NCI-H2196 treated with DMSO at 0.1 percent for 48 hours (cell line): ENCODE measurements at regions not wholly inside any gene's neighbourhood (a gene's known extent, or its start where the extent isn't known, plus 50 kb on each side); places are given as distances from the start of the nearest gene placed in this dataset.
"Not testable (repeated sequence)": the region's sequence is repeated elsewhere in the genome, so short reads cannot be mapped to it uniquely, and the experiment has no call there.

Experiments
- DNase-seq: peaks from one replicate; lab custom pipeline; 2025; ENCODE audit not compliant: unreplicated experiment; lab: John Stamatoyannopoulos, UW

GRCh38 chr12:84154991-84155930, 757.3 kb downstream of the SLC6A15 start:
- not testable (repeated sequence) for DNase-seq

- DNase-seq, result not testable (repeated sequence)
Observed at GRCh38 chr12:84154439-84154990, 758.1 kb downstream of the SLC6A15 start.

- no peak for DNase-seq
Observed at GRCh38 chr12:84150201-84150600, 762.4 kb downstream of the SLC6A15 start.

- no peak for DNase-seq
Observed at GRCh38 chr12:84148335-84148734, 764.3 kb downstream of the SLC6A15 start.

- DNase-seq, result no peak
Observed at GRCh38 chr12:84136862-84137367, 775.7 kb downstream of the SLC6A15 start.

GRCh38 chr12:84135586-84136279, 776.9 kb downstream of the SLC6A15 start:
- no peak for DNase-seq

GRCh38 chr12:84134797-84135366, 777.7 kb downstream of the SLC6A15 start:
- no peak for DNase-seq

GRCh38 chr12:84131076-84131475, 781.5 kb downstream of the SLC6A15 start:
- no peak for DNase-seq

- no peak for DNase-seq
Observed at GRCh38 chr12:84128117-84128991, 784.2 kb downstream of the SLC6A15 start.

GRCh38 chr12:84124211-84124610, 788.4 kb downstream of the SLC6A15 start:
- no peak for DNase-seq

- no peak for DNase-seq
Observed at GRCh38 chr12:84117190-84117589, 795.4 kb downstream of the SLC6A15 start.

- no peak for DNase-seq
Observed at GRCh38 chr12:84113666-84114065, 798.9 kb downstream of the SLC6A15 start.

GRCh38 chr12:84103886-84104285, 808.7 kb downstream of the SLC6A15 start:
- not testable (repeated sequence) for DNase-seq

GRCh38 chr12:84101963-84102362, 810.6 kb downstream of the SLC6A15 start:
- not testable (repeated sequence) for DNase-seq

GRCh38 chr12:84099591-84099990, 813.0 kb downstream of the SLC6A15 start:
- not testable (repeated sequence) for DNase-seq

GRCh38 chr12:84091651-84092050, 820.9 kb downstream of the SLC6A15 start:
- no peak for DNase-seq

GRCh38 chr12:84089356-84089755, 823.2 kb downstream of the SLC6A15 start:
- no peak for DNase-seq

- no peak for DNase-seq
Observed at GRCh38 chr12:84085046-84085445, 827.6 kb downstream of the SLC6A15 start.

GRCh38 chr12:84079626-84080025, 833.0 kb downstream of the SLC6A15 start:
- no peak for DNase-seq

- no peak for DNase-seq
Observed at GRCh38 chr12:84077679-84078078, 834.9 kb downstream of the SLC6A15 start.
